HUES64 (cell line): ENCODE measurements at regions not wholly inside any gene's neighbourhood (a gene's known extent, or its start where the extent isn't known, plus 50 kb on each side); places are given as distances from the start of the nearest gene placed in this dataset.
"Not testable (repeated sequence)": the region's sequence is repeated elsewhere in the genome, so short reads cannot be mapped to it uniquely, and the experiment has no call there.

Source experiments
- H3K27ac ChIP-seq: 2 replicates; pipeline ENCODE4 v1.7.0; 2013; ENCODE audit warnings: low read depth, low read length, inconsistent platforms
- H3K27me3 ChIP-seq: 2 replicates; pipeline ENCODE4 v1.6.1; 2013; ENCODE audit warnings: mild to moderate bottlenecking, low read length; ENCODE audit not compliant: insufficient read depth
- H3K36me3 ChIP-seq: 2 replicates; pipeline ENCODE4 v1.6.1; 2013; ENCODE audit warnings: mild to moderate bottlenecking, low read length; ENCODE audit not compliant: insufficient read depth
- H3K4me1 ChIP-seq: 2 replicates; pipeline ENCODE4 v1.6.1; 2013; ENCODE audit warnings: mild to moderate bottlenecking, low read length, moderate library complexity; ENCODE audit not compliant: insufficient read depth
- H3K4me3 ChIP-seq: 2 replicates; pipeline ENCODE4 v1.5.1; 2013; ENCODE audit warnings: mild to moderate bottlenecking, low read length, moderate library complexity
- H3K9ac ChIP-seq: 2 replicates; pipeline ENCODE4 v1.6.1; 2013; ENCODE audit warnings: mild to moderate bottlenecking, low read depth, low read length
- H3K9me3 ChIP-seq: 2 replicates; pipeline ENCODE4 v1.6.1; 2013; ENCODE audit warnings: low read depth, low read length; ENCODE audit not compliant: insufficient read depth
- WGBS: fragments of 150-250, 120-280 bp; methylation state at CpG from one replicate; pipeline ENCODE4 v1.1.7; 2013; ENCODE audit warnings: missing lambda C conversion rate; 5-methylcytosine and 5-hydroxymethylcytosine counted together

DNA sequence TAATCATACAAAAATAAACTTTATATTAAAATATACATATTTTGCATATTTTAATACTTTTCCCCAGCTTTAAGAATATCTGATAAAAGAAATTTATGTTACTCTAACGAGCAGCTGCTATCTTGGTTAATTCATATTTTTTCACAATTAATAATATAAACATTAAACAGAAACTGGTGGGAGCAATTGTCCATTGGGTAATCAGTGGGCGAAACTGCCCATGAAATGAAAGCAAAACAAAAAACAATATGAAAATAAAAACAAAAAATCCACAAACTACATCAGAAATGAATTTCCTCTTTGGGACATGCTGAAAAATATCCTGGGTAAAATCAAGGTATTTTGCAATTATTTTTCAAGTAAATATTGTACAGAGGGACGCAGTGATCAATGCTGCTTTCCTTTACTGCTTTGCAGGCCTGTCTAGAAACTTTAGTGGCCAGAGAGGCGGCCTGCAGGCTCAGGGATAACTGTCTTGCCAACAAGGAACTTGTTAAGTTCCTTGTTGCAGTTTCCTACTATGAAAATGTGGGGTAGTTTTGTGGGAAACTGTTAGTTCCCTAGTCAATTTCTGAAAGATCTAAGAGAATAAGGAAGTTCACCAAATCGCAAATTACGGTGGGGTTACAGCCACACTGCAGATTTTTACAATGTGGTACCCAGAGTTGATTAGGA is 309.0 kb upstream of the PLGLB2 start:
- not testable (repeated sequence) for H3K9me3 ChIP-seq, H3K9ac ChIP-seq, H3K4me3 ChIP-seq, H3K27ac ChIP-seq, H3K27me3 ChIP-seq, H3K36me3 ChIP-seq, H3K4me1 ChIP-seq
- 74% methylated on average over 2 of the region's 6 CpGs for WGBS

DNA sequence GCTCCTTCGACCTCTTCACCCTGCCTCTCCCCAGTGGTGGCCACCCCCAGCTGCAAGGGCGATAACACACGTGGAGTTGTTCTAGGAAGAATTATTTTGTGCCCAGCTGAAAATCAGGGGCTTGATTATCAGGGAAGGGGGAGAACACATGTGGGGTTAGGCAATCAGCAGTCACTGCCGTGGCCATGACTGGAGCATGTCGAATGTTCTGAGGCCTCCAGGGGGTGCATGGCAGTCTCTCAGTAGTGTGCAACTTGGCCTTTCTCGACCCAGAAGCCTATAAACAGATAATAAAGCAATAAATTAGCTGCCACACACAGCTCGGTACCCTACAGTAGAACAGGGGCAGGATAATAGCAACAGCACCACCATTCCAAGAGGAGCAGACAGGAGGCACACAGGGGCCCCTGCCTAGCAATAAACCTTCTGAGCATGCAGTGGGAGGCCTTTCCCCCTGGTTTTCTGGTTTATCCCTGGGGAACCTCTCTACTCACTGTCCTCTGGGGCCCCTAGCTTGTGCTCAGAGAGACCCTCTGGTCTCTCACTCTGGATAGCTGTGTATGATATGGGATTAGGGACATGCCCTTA is 308.2 kb upstream of the PLGLB2 start:
- 89% methylated on average over 6 of the region's 7 CpGs for WGBS
- not testable (repeated sequence) for H3K4me1 ChIP-seq, H3K27ac ChIP-seq

DNA sequence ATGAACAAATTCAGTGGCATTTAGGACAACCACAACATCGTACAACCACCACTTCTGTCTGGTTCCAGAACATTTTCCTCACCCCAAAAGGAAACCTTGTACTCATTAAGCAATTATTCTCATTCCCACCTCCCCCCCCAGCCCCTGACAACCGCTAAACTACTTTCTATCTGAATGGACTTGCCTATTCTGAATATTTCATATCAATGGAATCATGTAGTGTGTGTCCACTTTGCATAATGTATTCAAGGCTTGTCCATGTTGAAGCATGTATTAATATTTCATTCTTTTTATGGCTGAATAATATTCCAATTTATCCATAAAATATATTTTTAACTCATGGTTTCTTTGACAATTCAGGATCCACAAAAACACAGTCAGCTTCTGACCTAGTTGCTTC is 307.2 kb upstream of the PLGLB2 start:
- not testable (repeated sequence) for H3K9me3 ChIP-seq, H3K9ac ChIP-seq, H3K27me3 ChIP-seq, H3K36me3 ChIP-seq, H3K4me1 ChIP-seq, H3K4me3 ChIP-seq, H3K27ac ChIP-seq
- 95% methylated on average over 2 of the region's 2 CpGs for WGBS

More for the DNA sequence above, 308.2 kb upstream of the PLGLB2 start:
- not testable (repeated sequence) for H3K9ac ChIP-seq, H3K4me3 ChIP-seq, H3K27me3 ChIP-seq, H3K36me3 ChIP-seq, H3K9me3 ChIP-seq

DNA sequence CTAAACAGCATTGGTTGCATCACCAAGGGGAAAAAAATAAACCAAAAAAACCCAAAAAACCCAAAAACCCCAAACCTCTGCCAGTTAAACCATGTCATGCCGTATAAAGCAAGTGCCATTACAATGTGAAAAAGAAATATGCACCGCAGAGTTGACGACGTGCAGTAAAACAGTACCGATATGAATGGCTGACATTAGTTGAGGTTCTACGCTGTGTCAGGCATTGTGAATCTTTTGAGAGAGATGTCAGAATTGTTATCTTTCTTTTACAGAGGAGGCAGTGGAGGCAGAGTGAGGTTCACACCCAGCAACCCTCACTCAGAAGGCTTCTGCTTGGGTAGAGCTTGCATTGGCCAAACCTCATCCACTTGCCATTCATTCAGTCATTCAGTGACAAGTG is 306.5 kb upstream of the PLGLB2 start:
- WGBS = 92% methylated on average over 6 of the region's 6 CpGs
- H3K27ac ChIP-seq, H3K4me3 ChIP-seq, H3K36me3 ChIP-seq, H3K9ac ChIP-seq, H3K4me1 ChIP-seq, H3K9me3 ChIP-seq, H3K27me3 ChIP-seq: not testable (repeated sequence)

DNA sequence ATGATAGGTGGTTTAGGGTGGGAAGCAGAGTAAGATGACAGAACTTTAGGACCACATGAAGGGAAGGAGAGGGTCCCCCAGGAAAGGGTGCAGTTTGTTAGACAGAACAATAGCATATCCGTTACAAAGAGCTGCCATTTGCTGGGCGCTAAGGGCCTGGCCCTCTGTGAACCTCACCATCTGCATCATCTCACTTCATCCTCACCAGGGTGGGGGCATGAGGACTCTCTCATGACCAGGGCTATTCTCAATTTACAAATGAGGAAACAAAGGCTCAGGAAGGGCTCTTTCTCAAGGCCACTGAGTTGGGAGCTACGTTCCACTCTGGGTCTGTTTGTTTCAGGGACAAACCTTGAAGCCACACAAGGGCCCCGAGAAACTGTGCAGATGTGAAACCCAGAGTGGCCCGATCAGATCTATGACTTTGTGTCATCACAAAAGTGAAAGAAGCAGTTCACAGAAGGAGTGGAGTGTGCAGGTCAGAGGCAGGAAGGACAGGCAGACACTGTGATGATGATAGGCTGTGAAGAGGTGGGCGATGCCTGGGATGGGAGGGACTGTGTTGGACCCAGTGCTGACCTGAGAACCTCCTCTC is 304.8 kb upstream of the PLGLB2 start:
- 93% methylated on average over 5 of the region's 6 CpGs for WGBS
- H3K4me3 ChIP-seq, H3K27ac ChIP-seq, H3K4me1 ChIP-seq, H3K9ac ChIP-seq, H3K9me3 ChIP-seq, H3K27me3 ChIP-seq, H3K36me3 ChIP-seq: not testable (repeated sequence)

DNA sequence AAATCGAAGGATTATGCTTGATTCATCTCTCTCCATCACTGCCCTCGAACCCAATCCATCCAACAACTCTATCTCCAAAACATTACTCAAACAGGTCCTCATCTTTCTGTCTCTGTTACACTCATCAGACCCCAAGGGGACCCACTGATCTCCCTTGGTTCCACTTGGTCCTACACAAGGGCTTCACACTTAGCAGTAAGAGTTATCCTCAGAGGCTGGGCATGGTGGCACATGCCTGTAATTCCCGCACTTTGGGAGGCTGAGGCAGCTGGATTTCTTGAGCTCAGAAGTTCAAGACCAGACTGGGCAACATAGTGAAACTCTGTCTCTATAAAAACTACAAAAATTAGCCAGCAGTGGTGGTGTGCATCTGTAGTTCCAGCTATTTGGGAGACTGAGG is 302.9 kb upstream of the PLGLB2 start:
- not testable (repeated sequence) for H3K9me3 ChIP-seq, H3K9ac ChIP-seq, H3K36me3 ChIP-seq, H3K4me1 ChIP-seq, H3K27me3 ChIP-seq, H3K27ac ChIP-seq, H3K4me3 ChIP-seq
- 90% methylated on average over 2 of the region's 3 CpGs for WGBS

DNA sequence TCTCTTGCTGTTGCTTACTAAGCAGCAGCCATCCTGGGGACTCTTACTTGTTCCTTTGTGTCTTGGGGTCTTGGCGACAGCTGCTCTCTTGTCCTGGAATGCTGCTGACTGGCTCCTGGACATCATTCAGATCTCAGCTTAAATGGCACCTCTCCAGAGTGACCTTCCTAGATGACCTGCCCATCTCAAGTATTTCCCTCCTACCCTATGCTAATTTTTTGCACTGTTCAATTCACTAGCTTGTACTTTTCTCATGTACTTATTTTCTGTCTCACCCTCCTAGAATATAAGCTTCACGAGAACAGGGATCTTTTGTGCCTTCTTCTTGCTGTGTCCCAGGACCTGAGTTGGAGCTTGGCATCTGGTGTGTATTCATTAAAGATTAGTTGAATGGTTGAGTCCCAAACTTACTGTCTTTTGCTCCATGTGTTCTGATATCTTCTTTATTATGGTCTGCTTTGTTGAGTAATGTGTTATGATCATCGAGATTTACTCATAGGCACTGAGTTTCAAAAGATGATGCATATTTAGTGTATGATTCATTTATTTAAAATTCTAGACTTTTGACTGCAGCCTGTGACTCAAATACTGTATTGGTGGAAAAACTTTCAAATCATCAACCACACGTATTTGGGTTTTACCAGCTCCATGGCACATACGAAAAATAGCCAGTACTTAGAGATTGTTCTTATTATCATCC is 302.1 kb upstream of the PLGLB2 start:
- WGBS = 100% methylated on average over 1 of the region's 5 CpGs
- H3K4me1 ChIP-seq, H3K4me3 ChIP-seq, H3K9ac ChIP-seq, H3K27me3 ChIP-seq, H3K9me3 ChIP-seq, H3K36me3 ChIP-seq, H3K27ac ChIP-seq: not testable (repeated sequence)

DNA sequence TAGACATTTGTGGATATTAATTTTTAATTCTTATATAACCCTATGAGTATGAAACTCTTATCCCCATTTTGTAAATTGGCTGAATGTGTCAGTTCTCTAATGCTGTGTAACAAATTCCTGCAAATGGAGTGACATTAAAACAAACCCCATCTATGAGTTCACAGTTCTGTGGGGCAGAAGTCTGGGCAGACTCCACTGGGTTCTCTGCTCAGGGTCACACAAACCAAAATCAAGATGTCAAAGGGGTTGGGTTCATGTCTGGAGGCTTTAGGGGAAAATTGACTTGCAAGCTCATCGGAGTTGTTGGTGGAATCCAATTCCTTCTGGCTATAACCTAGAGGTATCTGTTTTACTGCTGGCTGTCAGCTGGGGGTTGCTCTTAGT is 301.6 kb upstream of the PLGLB2 start:
- not testable (repeated sequence) for H3K9me3 ChIP-seq, H3K4me3 ChIP-seq, H3K27me3 ChIP-seq, H3K27ac ChIP-seq, H3K36me3 ChIP-seq, H3K9ac ChIP-seq, H3K4me1 ChIP-seq
- WGBS = no CpG with 5 or more reads among the region's 1 CpG

DNA sequence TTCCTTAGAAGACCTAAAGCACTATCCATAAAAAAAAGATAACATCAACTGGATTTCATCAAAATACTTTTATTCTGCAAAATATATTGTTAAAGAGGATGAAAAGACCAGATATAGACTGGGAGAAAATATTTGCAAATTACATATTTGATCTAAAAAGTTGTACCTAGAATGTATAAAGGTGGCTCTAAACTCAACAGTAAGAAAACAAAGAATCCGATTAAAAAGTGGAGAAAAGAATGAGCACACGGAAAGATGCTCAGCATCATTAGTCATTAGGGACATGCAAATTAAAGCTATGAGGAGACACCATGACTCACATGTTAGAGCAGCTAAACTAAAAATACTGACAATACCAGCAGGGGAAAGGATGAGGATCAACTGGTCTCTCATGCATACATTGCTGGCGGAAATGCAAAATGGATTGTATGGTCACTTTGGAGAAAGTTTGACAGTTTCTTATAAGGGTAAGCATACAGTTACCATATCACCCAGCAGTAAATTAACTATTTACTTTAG is 298.4 kb upstream of the PLGLB2 start:
- not testable (repeated sequence) for H3K27me3 ChIP-seq, H3K36me3 ChIP-seq, H3K9ac ChIP-seq, H3K9me3 ChIP-seq, H3K4me1 ChIP-seq, H3K4me3 ChIP-seq, H3K27ac ChIP-seq
- 100% methylated on average over 2 of the region's 3 CpGs for WGBS

DNA sequence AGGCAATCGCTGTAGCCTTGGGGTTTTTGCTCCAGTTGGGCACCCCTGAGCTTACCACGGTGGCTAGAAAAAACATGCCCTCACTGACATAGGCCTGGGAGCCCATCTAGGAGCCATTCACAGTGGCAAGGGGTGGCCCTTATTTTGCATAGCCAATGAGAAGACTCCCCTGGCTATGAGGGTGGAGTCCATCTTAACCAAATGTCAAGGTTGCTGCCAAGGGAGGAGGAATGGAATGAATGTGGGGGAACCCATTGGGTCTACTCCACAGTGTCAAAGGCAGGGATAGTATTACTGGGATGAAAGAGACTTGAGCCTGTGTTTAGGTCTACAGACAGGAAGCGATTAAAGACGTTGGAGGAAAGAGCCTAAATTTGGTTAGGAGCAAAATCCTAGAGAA is 295.7 kb upstream of the PLGLB2 start:
- 89% methylated on average over 4 of the region's 4 CpGs for WGBS

DNA sequence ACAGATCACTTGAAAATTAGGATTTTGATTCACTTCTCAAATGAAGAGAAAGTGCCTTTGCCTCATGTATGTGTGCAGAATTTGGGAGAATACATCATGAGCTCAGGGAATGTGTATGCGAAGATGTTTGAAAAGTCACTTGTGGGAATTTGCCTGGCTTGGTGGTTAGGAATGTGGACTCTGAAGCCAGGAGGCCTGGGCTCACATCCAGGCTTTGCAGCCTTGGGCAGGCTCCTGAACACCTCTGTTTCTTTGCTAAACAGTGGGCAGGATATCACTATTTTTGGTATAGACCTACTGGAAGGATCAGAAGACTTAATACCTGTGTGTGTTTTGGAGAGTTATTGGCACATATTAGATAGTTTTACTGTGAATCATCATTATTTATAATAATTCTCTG is 295.0 kb upstream of the PLGLB2 start:
- H3K4me1 ChIP-seq, H3K9ac ChIP-seq, H3K9me3 ChIP-seq, H3K27me3 ChIP-seq, H3K36me3 ChIP-seq, H3K4me3 ChIP-seq, H3K27ac ChIP-seq: not testable (repeated sequence)
- 93% methylated on average over 1 of the region's 1 CpG for WGBS

More for the DNA sequence above, 295.7 kb upstream of the PLGLB2 start:
- H3K36me3 ChIP-seq, H3K9me3 ChIP-seq, H3K9ac ChIP-seq, H3K27me3 ChIP-seq, H3K4me3 ChIP-seq, H3K4me1 ChIP-seq, H3K27ac ChIP-seq: not testable (repeated sequence)
